ENCODE measurements at regions not wholly inside any gene's neighbourhood (a gene's known extent, or its start where the extent isn't known, plus 50 kb on each side); places are given as distances from the start of the nearest gene placed in this dataset.

GRCh38 chr2:8569332-8569930 lies 112.4 kb upstream of the ID2 start:
- ATAC-seq, result no peak
- Histone ChIP-seq H3K36me3 (ENCODE audit: control insufficient read depth, insufficient read depth, low read length) (no peaks in the 10 kb centered on the region), H3K79me2 (ENCODE audit: control insufficient read depth, insufficient read depth, low read length) (no peaks in the 10 kb centered on the region), H3K4me3 (no peak overlapping the region), H3K9ac (ENCODE audit: insufficient read depth in 1 of 2, low read depth in 2 of 2, low read length in 2 of 2) (no peak overlapping the region), H3K27ac (ENCODE audit: extremely low read depth, low read depth, low read length) (no peak overlapping the region), H3K9me1 (ENCODE audit: control insufficient read depth, insufficient read depth, low read length) (no peaks in the 10 kb centered on the region), H3K4me1 (replicated peaks in 1 of 2; ENCODE audit: control insufficient read depth in 2 of 2, insufficient read depth in 2 of 2, low read length in 2 of 2) (peaks cover 6 to 16% of the 10 kb centered on the region in 2 experiments; a peak in 1 of 5 replicates), H3K4me2 (ENCODE audit: insufficient read depth, low read length) (no peak overlapping the region), H4K20me1 (replicated peaks; ENCODE audit: control insufficient read depth, insufficient read depth, low read length) (no peaks in the 10 kb centered on the region), H2AFZ (ENCODE audit: low read depth, low read length) (no peak overlapping the region), H3K9me3 (replicated peaks; ENCODE audit: control insufficient read depth, insufficient read depth, low read depth, low read length) (no peaks in the 10 kb centered on the region), H3K27me3 (ENCODE audit: control insufficient read depth in 2 of 2, insufficient read depth in 2 of 2, low read length in 2 of 2) (peaks cover 33 to 92% of the 10 kb centered on the region in 2 experiments)
- intact Hi-C loops (cut with micrococcal nuclease), result no loop called here
- POLR2A ChIA-PET, result interaction anchor here (0.6 to 0.7 kb wide), 2 partner anchors 18 to 29 kb away, joined by 3 to 4 read pairs; no protein-coding TSS in a partner anchor
- TF ChIP-seq ZNF311 (CRISPR knock-in tag; IDR thresholded peaks at IDR 0.05) (no peak), TFAM (CRISPR knock-in tag; conservative IDR thresholded peaks at IDR 0.05) (no peak), KAT2B (IDR thresholded peaks at IDR 0.05; ENCODE audit: low read depth, low read length) (no peak), ZNF263 (CRISPR knock-in tag; IDR thresholded peaks at IDR 0.05; ENCODE audit: borderline replicate concordance) (peak; percentile 33; the same call in 1 of the 2 replicates), OTX1 (CRISPR knock-in tag; IDR thresholded peaks at IDR 0.05) (no peak)
- no peak for DNase-seq (ENCODE audit: extremely low read depth in 1 of 4, low spot score in 3 of 4)
- CTCF ChIA-PET (ENCODE audit: low intra/inter-chr PET ratio), result no interaction called here
- in situ Hi-C loops (cut with MboI), result no loop called here
- WGBS (ENCODE audit: insufficient coverage, low coverage, missing lambda C conversion rate), result 5% methylated on average over 11 of the region's 11 CpGs
- FAIRE-seq, result no peak
- BruUV-seq (replicated peaks), result no TSS peak

GRCh38 chr2:8570637-8571036 lies 111.2 kb upstream of the ID2 start:
- DNase-seq (ENCODE audit: extremely low read depth in 1 of 4, low spot score in 3 of 4) (no peak), ATAC-seq (no peak), FAIRE-seq (no peak)
- no peaks in the 10 kb centered on the region for H3K79me2 ChIP-seq (ENCODE audit: control insufficient read depth, insufficient read depth, low read length)
- H3K4me2 ChIP-seq (ENCODE audit: insufficient read depth, low read length), result no peak overlapping the region
- H3K9me1 ChIP-seq (ENCODE audit: control insufficient read depth, insufficient read depth, low read length), result no peaks in the 10 kb centered on the region
- ChIA-PET POLR2A (interaction anchor here (0.9 kb wide), 1 partner anchor 10 kb away, joined by 3 read pairs; no protein-coding TSS in a partner anchor), CTCF (ENCODE audit: low intra/inter-chr PET ratio) (no interaction called here)
- H3K36me3 ChIP-seq (ENCODE audit: control insufficient read depth, insufficient read depth, low read length), result no peaks in the 10 kb centered on the region
- intact Hi-C loops (cut with micrococcal nuclease) (no loop called here), in situ Hi-C loops (cut with MboI) (no loop called here)
- no peaks in the 10 kb centered on the region for H3K9me3 ChIP-seq (replicated peaks; ENCODE audit: control insufficient read depth, insufficient read depth, low read depth, low read length)
- H3K9ac ChIP-seq (ENCODE audit: insufficient read depth in 1 of 2, low read depth in 2 of 2, low read length in 2 of 2), result no peak overlapping the region
- H2AFZ ChIP-seq (ENCODE audit: low read depth, low read length), result no peak overlapping the region
- H4K20me1 ChIP-seq (replicated peaks; ENCODE audit: control insufficient read depth, insufficient read depth, low read length), result no peaks in the 10 kb centered on the region
- H3K27me3 ChIP-seq (ENCODE audit: control insufficient read depth in 2 of 2, insufficient read depth in 2 of 2, low read length in 2 of 2), result peaks cover 27 to 90% of the 10 kb centered on the region in 2 experiments
- no peak overlapping the region for H3K4me3 ChIP-seq
- peaks cover 6 to 13% of the 10 kb centered on the region in 2 experiments; a peak in 1 of 5 replicates for H3K4me1 ChIP-seq (replicated peaks in 1 of 2; ENCODE audit: control insufficient read depth in 2 of 2, insufficient read depth in 2 of 2, low read length in 2 of 2)
- BruUV-seq (replicated peaks), result no TSS peak
- no peak overlapping the region for H3K27ac ChIP-seq (ENCODE audit: extremely low read depth, low read depth, low read length)
- WGBS (ENCODE audit: insufficient coverage, low coverage, missing lambda C conversion rate), result 46% methylated on average over 12 of the region's 14 CpGs
- TF ChIP-seq FOS (IDR thresholded peaks at IDR 0.05; ENCODE audit: extremely low read depth, insufficient read length) (no peak), ZNF551 (CRISPR knock-in tag; IDR thresholded peaks at IDR 0.05) (no peak), ZKSCAN8 (CRISPR knock-in tag; IDR thresholded peaks at IDR 0.05) (no peak), DIDO1 (tag; IDR thresholded peaks at IDR 0.05; ENCODE audit: low read depth) (no peak), C11orf30 (IDR thresholded peaks at IDR 0.05; ENCODE audit: low read depth) (no peak), ELK1 (CRISPR knock-in tag; IDR thresholded peaks at IDR 0.05) (no peak), ZNF655 (CRISPR knock-in tag; IDR thresholded peaks at IDR 0.05) (no peak), SIX5 (IDR thresholded peaks at IDR 0.05; ENCODE audit: borderline replicate concordance in 1 of 2, insufficient read depth in 1 of 2, low read depth in 1 of 2, low read length in 2 of 2) (no peak), NUFIP1 (IDR thresholded peaks at IDR 0.05; ENCODE audit: partially characterized antibody) (no peak)

Data from K562 (cell line).